GM12878 (cell line): ENCODE measurements at regions not wholly inside any gene's neighbourhood (a gene's known extent, or its start where the extent isn't known, plus 50 kb on each side); places are given as distances from the start of the nearest gene placed in this dataset.

ENCODE experiments used
- ATAC-seq: fragments of 200-7000 bp; cut with Tn5 transposase; 3 replicates; pipeline ENCODE4 v1.9.1; 2020; ENCODE audit warnings: mild to moderate bottlenecking, moderate library complexity
- BruUV-seq: library from RNA; stranded (reverse); fragments of 400-500 nt; replicated peaks from 2 replicates; lab custom pipeline; 2021; lab: Mats Ljungman, UMichigan
- CTCF ChIA-PET: fragments of 300-600 bp; sonication (Branson Sonifier 250); formaldehyde crosslinking; extraction: SDS; loops from one replicate; lab custom pipeline; 2021; ENCODE audit warnings: inconsistent platforms; lab: Yijun Ruan, JAX
- POLR2A ChIA-PET: fragments of 350-600 bp; formaldehyde crosslinking; extraction: SDS; loops from one replicate; lab custom pipeline; 2021; ENCODE audit warnings: inconsistent platforms; lab: Charles Lee
- RAD21 ChIA-PET: fragments of 300-600 bp; sonication (Branson Sonifier 250); formaldehyde crosslinking; loops from one replicate; lab custom pipeline; 2023; ENCODE audit warnings: antibody characterized with exemption; ENCODE audit not compliant: unreplicated experiment; lab: Charles Lee
- SMC1A ChIA-PET: fragments of 300-600 bp; sonication (Branson Sonifier 250); formaldehyde crosslinking; loops from one replicate; lab custom pipeline; 2023; ENCODE audit not compliant: unreplicated experiment, uncharacterized antibody; lab: Charles Lee
- DNase-seq: peaks from one replicate; pipeline ENCODE4 v3.0.0-alpha.2; 2011; ENCODE audit warnings: low read depth, low spot score
- FAIRE-seq: peaks from 3 replicates; lab custom pipeline; 2011; peaks lifted over from hg19 to GRCh38; lab: Jason Lieb, UNC
- H2AFZ ChIP-seq: 2 replicates; pipeline ENCODE4 v1.6.0; 2011; ENCODE audit warnings: low read depth, low read length, control low read depth; ENCODE audit not compliant: control insufficient read depth
- H3K27ac ChIP-seq: 2 replicates; pipeline ENCODE4 v1.5.1; 2011; ENCODE audit warnings: control low read depth; ENCODE audit not compliant: control insufficient read depth, insufficient read depth
- H3K27me3 ChIP-seq, 2 experiments: replicated peaks in 1 of 2; 2 replicates each; pipeline versions ENCODE4 v1.6.0 to v1.6.1; 2011; ENCODE audit warnings: low read length in 1 of 2; ENCODE audit not compliant: control insufficient read depth in 2 of 2, insufficient read depth in 2 of 2
- H3K36me3 ChIP-seq, 2 experiments: 2 replicates each; pipeline ENCODE4 v1.5.1; 2011; ENCODE audit warnings: low read length in 1 of 2; ENCODE audit not compliant: control insufficient read depth in 2 of 2, insufficient read depth in 2 of 2
- H3K4me1 ChIP-seq: 2 replicates; pipeline ENCODE4 v1.6.1; 2011; ENCODE audit warnings: mild to moderate bottlenecking, low read length, moderate library complexity, mixed read lengths; ENCODE audit not compliant: control insufficient read depth, insufficient read depth
- H3K4me2 ChIP-seq: 2 replicates; pipeline ENCODE4 v1.6.0; 2011; ENCODE audit warnings: control low read depth; ENCODE audit not compliant: control insufficient read depth, insufficient read depth
- H3K4me3 ChIP-seq: fragments of 200-600 bp; sonication (generic); 2 replicates; pipeline ENCODE4 v1.5.1; 2016
- H3K79me2 ChIP-seq: 2 replicates; pipeline ENCODE4 v1.6.0; 2011; ENCODE audit warnings: low read length; ENCODE audit not compliant: control insufficient read depth, insufficient read depth
- H3K9ac ChIP-seq: 2 replicates; pipeline ENCODE4 v1.8.0; 2011; ENCODE audit warnings: low read length, control low read depth, mixed read lengths; ENCODE audit not compliant: control insufficient read depth, insufficient read depth
- H3K9me3 ChIP-seq: replicated peaks from 3 replicates; pipeline ENCODE4 v1.5.1; 2011; ENCODE audit warnings: mild to moderate bottlenecking, low read length; ENCODE audit not compliant: control insufficient read depth, insufficient read depth
- H4K20me1 ChIP-seq: 2 replicates; pipeline ENCODE4 v1.6.0; 2011; ENCODE audit not compliant: control insufficient read depth, insufficient read depth
- GABPA ChIP-seq: IDR thresholded peaks from 2 replicates; pipeline ENCODE4 v1.6.1; 2014; ENCODE audit warnings: antibody characterized with exemption, low read depth, mild to moderate bottlenecking, inconsistent platforms
- NBN ChIP-seq: fragments of 450-650 bp; IDR thresholded peaks from 2 replicates; pipeline ENCODE4 v1.6.1; 2016
- NFYA ChIP-seq: IDR thresholded peaks from 2 replicates; pipeline ENCODE4 v1.6.1; 2011; ENCODE audit warnings: low read depth, mild to moderate bottlenecking, low read length, improper control_type of control experiment, borderline replicate concordance
- NFYB ChIP-seq: IDR thresholded peaks from 2 replicates; pipeline ENCODE4 v1.6.1; 2011; ENCODE audit warnings: low read depth, mild to moderate bottlenecking, low read length, improper control_type of control experiment, moderate library complexity; ENCODE audit not compliant: insufficient read depth
- POU2F2 ChIP-seq: IDR thresholded peaks from 3 replicates; pipeline ENCODE4 v1.6.1; 2011; ENCODE audit warnings: low read depth, mild to moderate bottlenecking, low read length, borderline replicate concordance
- RAD51 ChIP-seq: fragments of 450-650 bp; IDR thresholded peaks from 2 replicates; pipeline ENCODE4 v1.6.1; 2016; ENCODE audit warnings: moderate library complexity, mild to moderate bottlenecking, inconsistent platforms
- SRF ChIP-seq, 2 experiments: IDR thresholded peaks; 2 replicates each; pipeline ENCODE4 v1.6.1; 2011; ENCODE audit warnings: low read depth in 2 of 2, low read length in 2 of 2, mild to moderate bottlenecking in 1 of 2, moderate library complexity in 1 of 2
- ZNF24 ChIP-seq: fragments of 450-650 bp; IDR thresholded peaks from 2 replicates; pipeline ENCODE4 v1.6.1; 2017; ENCODE audit warnings: antibody characterized with exemption, mild to moderate bottlenecking
- ZSCAN29 ChIP-seq: fragments of 450-650 bp; IDR thresholded peaks from 2 replicates; pipeline ENCODE4 v1.6.1; 2017; ENCODE audit warnings: mild to moderate bottlenecking, moderate library complexity
- ZZZ3 ChIP-seq: IDR thresholded peaks from 2 replicates; pipeline ENCODE4 v1.6.1; 2011; ENCODE audit warnings: low read depth; ENCODE audit not compliant: control insufficient read depth, insufficient read length
- WGBS: methylation state at CpG from one replicate; pipeline ENCODE4 v1.1.6; 2016; ENCODE audit warnings: low lambda C conversion rate; ENCODE audit not compliant: insufficient replicate concordance, insufficient coverage; ENCODE audit errors: missing lambda C conversion rate; 5-methylcytosine and 5-hydroxymethylcytosine counted together
- in situ Hi-C: fragments of 300-500 bp; cut with MboI; formaldehyde crosslinking; loops from 9 replicates; pipeline ENCODE4 v1.14.3; 2018; ENCODE audit warnings: mixed read lengths
- intact Hi-C: fragments of 100-400 bp; cut with micrococcal nuclease; formaldehyde crosslinking; loops from one replicate; pipeline ENCODE4 v1.14.2; 2022; ENCODE audit not compliant: unreplicated experiment

DNA sequence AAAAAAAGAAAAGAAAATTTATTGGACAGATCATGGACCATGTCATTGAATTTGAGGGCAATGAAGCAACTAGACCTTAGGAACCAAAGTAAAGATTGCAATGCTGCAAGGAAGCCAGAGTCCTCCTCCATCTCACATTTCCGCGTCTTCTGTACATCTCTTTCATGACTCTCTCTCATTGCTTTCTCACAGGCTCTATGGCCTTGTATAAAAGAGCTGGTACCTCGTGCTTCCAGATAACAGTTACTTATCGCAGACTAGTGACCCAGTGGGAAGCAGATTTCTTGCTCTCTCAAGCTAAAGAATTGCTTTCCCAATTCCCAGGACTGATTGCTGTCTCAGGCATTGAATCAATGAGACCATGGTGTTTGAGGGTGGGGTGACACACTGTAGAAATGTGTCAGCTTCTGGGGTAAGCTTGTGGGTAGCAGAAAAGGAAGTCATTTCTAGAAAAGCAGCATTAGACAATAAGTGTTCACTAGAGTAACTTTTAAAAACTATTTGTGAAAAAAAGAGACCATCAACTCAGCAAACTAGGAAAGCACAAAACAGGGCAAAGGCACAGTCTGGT is 635.3 kb downstream of the UTRN start:
- Histone ChIP-seq H3K79me2 (no peaks in the 10 kb centered on the region), H4K20me1 (no peaks in the 10 kb centered on the region), H3K36me3 (no peaks in the 10 kb centered on the region), H3K4me1 (no peaks in the 10 kb centered on the region), H3K4me3 (no peak overlapping the region), H3K27ac (no peak overlapping the region), H3K4me2 (no peak overlapping the region), H3K27me3 (no peaks in the 10 kb centered on the region; a peak in 1 of 4 replicates), H3K9ac (no peak overlapping the region), H3K9me3 (no peaks in the 10 kb centered on the region), H2AFZ (no peak overlapping the region)
- DNase-seq: no peak
- TF ChIP-seq ZZZ3 (no peak), GABPA (no peak), RAD51 (no peak), ZSCAN29 (no peak)
- ChIA-PET POLR2A (interaction anchor here (0.5 kb wide), 1 partner anchor 814 kb away, joined by 4 read pairs; no protein-coding TSS in a partner anchor), CTCF (interaction anchor here (1.2 kb wide), 1 partner anchor 13 kb away, joined by 3 read pairs; no protein-coding TSS in a partner anchor), RAD21 (no interaction called here), SMC1A (no interaction called here)
- intact Hi-C loops (no loop called here), in situ Hi-C loops (no loop called here)
- FAIRE-seq: no peak
- WGBS: 49% methylated on average over 4 of the region's 4 CpGs
- no peak for ATAC-seq
- no TSS peak for BruUV-seq

DNA sequence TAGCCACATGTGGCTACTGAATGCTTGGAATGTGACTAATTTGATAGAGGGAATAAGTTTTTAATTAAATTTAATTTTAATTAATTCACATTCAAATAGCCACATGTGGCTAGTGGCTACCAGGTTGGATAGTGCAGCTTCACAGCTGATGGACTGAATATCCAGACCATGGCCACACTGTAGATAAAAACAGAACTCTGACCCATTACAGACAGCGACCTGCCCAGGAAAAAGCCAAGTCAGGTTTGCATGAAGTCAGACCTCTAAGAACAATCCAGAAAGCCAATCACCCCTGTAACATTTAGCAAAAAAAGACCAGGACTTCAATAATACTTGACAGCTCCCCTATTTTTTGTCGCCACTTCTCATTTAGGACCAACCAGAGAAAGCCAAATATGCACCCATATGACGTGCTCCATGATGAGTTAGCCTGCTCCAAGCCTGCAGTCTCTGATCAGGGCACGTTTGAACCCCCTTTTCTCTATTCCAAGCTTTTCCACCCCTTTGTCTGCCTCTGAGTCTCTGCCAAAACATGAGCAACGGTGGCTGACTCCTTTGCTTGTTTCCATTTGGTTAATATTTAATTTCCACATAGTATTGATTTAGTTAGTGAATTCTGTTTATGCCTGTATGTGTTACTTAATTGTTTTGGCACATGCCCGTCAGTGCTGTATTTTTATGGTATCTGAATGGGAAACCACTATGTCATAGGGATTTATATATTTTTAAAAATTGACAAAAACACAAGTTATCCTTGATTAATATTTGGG is 636.3 kb downstream of the UTRN start:
- ChIA-PET RAD21 (no interaction called here), CTCF (interaction anchor here (1.2 kb wide), 1 partner anchor 12 kb away, joined by 3 read pairs; no protein-coding TSS in a partner anchor), SMC1A (no interaction called here), POLR2A (no interaction called here)
- 10% methylated on average over 6 of the region's 6 CpGs for WGBS
- H3K27ac ChIP-seq: no peak overlapping the region
- H3K79me2 ChIP-seq: no peaks in the 10 kb centered on the region
- H3K4me3 ChIP-seq: no peak overlapping the region
- H3K4me2 ChIP-seq: no peak overlapping the region
- H3K9ac ChIP-seq: no peak overlapping the region
- H3K4me1 ChIP-seq: no peaks in the 10 kb centered on the region
- no peak for TF ChIP-seq SRF (IDR thresholded peaks at IDR 0.05; ENCODE audit: low read depth in 2 of 2, low read length in 2 of 2)
- TF ChIP-seq POU2F2: no peak
- no peak for TF ChIP-seq NFYB
- TF ChIP-seq NBN: no peak
- no peak for TF ChIP-seq NFYA
- no peak for TF ChIP-seq ZNF24
- no peaks in the 10 kb centered on the region; a peak in 1 of 4 replicates for H3K27me3 ChIP-seq
- in situ Hi-C loops (no loop called here), intact Hi-C loops (no loop called here)
- H2AFZ ChIP-seq: no peak overlapping the region
- no peaks in the 10 kb centered on the region for H4K20me1 ChIP-seq
- H3K9me3 ChIP-seq: no peaks in the 10 kb centered on the region
- no TSS peak for BruUV-seq
- DNase-seq (no peak), FAIRE-seq (no peak), ATAC-seq (no peak)
- no peaks in the 10 kb centered on the region for H3K36me3 ChIP-seq
